ENCODE measurements at regions not wholly inside any gene's neighbourhood (a gene's known extent, or its start where the extent isn't known, plus 50 kb on each side); places are given as distances from the start of the nearest gene placed in this dataset.

- Histone ChIP-seq H3K9me3 (no peaks in the 10 kb centered on the region), H3K4me1 (replicated peaks) (no peaks in the 10 kb centered on the region), H3K27ac (no peak overlapping the region), H3K36me3 (no peaks in the 10 kb centered on the region), H3K27me3 (replicated peaks; ENCODE audit: insufficient read depth) (no peaks in the 10 kb centered on the region), H3K4me3 (no peak overlapping the region)
- intact Hi-C loops (cut with DNase I) = no loop called here
- DNase-seq (ENCODE audit: low spot score) = no peak
- TF ChIP-seq CTCF (IDR thresholded peaks at IDR 0.05) (no peak), POLR2A (IDR thresholded peaks at IDR 0.05) (no peak)
- 88% methylated on average over 4 of the region's 4 CpGs for WGBS
These were observed 153.9 kb downstream of the ZNF518B start for GRCh38 chr4:10303291-10303690.

- Histone ChIP-seq H3K27ac (no peak overlapping the region), H3K36me3 (no peaks in the 10 kb centered on the region), H3K4me1 (replicated peaks) (no peaks in the 10 kb centered on the region), H3K27me3 (replicated peaks; ENCODE audit: insufficient read depth) (no peaks in the 10 kb centered on the region), H3K9me3 (no peaks in the 10 kb centered on the region), H3K4me3 (no peak overlapping the region)
- intact Hi-C loops (cut with DNase I) = no loop called here
- TF ChIP-seq POLR2A (IDR thresholded peaks at IDR 0.05) = no peak
- TF ChIP-seq CTCF (IDR thresholded peaks at IDR 0.05) = no peak
- TF ChIP-seq POLR2AphosphoS5 (IDR thresholded peaks at IDR 0.05) = no peak
- 71% methylated on average over 2 of the region's 2 CpGs for WGBS
- DNase-seq (ENCODE audit: low spot score) = no peak
These were observed 155.1 kb downstream of the ZNF518B start for GRCh38 chr4:10302096-10302495.

GRCh38 chr4:10299601-10300000, 157.6 kb downstream of the ZNF518B start:
- H3K4me1 ChIP-seq (replicated peaks) = peaks cover 4% of the 10 kb centered on the region
- H3K4me3 ChIP-seq = no peak overlapping the region
- intact Hi-C loops (cut with DNase I) = no loop called here
- no peaks in the 10 kb centered on the region for H3K36me3 ChIP-seq
- 65% methylated on average over 3 of the region's 3 CpGs for WGBS
- no peak for DNase-seq (ENCODE audit: low spot score)
- no peaks in the 10 kb centered on the region for H3K27me3 ChIP-seq (replicated peaks; ENCODE audit: insufficient read depth)
- H3K27ac ChIP-seq = no peak overlapping the region
- TF ChIP-seq POLR2A (IDR thresholded peaks at IDR 0.05) = no peak
- TF ChIP-seq POLR2AphosphoS5 (IDR thresholded peaks at IDR 0.05) = no peak
- no peak for TF ChIP-seq CTCF (IDR thresholded peaks at IDR 0.05)
- no peaks in the 10 kb centered on the region for H3K9me3 ChIP-seq

- DNase-seq (ENCODE audit: low spot score) = no peak
- no peaks in the 10 kb centered on the region for H3K27me3 ChIP-seq (replicated peaks; ENCODE audit: insufficient read depth)
- WGBS = 92% methylated on average over 3 of the region's 3 CpGs
- H3K9me3 ChIP-seq = no peaks in the 10 kb centered on the region
- H3K27ac ChIP-seq = no peak overlapping the region
- H3K4me3 ChIP-seq = no peak overlapping the region
- no peak for TF ChIP-seq POLR2AphosphoS5 (IDR thresholded peaks at IDR 0.05)
- no peak for TF ChIP-seq POLR2A (IDR thresholded peaks at IDR 0.05)
- TF ChIP-seq CTCF (IDR thresholded peaks at IDR 0.05) = no peak
- no peaks in the 10 kb centered on the region for H3K36me3 ChIP-seq
- H3K4me1 ChIP-seq (replicated peaks) = peaks cover 4% of the 10 kb centered on the region
- intact Hi-C loops (cut with DNase I) = no loop called here
These were observed 158.5 kb downstream of the ZNF518B start for GRCh38 chr4:10298681-10299080.

- Histone ChIP-seq H3K36me3 (no peaks in the 10 kb centered on the region), H3K27me3 (replicated peaks; ENCODE audit: insufficient read depth) (no peaks in the 10 kb centered on the region), H3K9me3 (no peaks in the 10 kb centered on the region), H3K4me3 (no peak overlapping the region), H3K4me1 (replicated peaks) (peaks cover 4% of the 10 kb centered on the region), H3K27ac (peak overlapping the region; percentile 2 to 13)
- TF ChIP-seq POLR2A (IDR thresholded peaks at IDR 0.05) = no peak
- TF ChIP-seq POLR2AphosphoS5 (IDR thresholded peaks at IDR 0.05) = peak; percentile 69
- 21% methylated on average over 3 of the region's 3 CpGs for WGBS
- DNase-seq (ENCODE audit: low spot score) = peak; percentile 69
- intact Hi-C loops (cut with DNase I) = no loop called here
These were observed 160.5 kb downstream of the ZNF518B start for GRCh38 chr4:10296730-10297129.

Data from prostate gland (tissue), 2 donors.